Keratinocyte (primary cell): ENCODE measurements at regions not wholly inside any gene's neighbourhood (a gene's known extent, or its start where the extent isn't known, plus 50 kb on each side); places are given as distances from the start of the nearest gene placed in this dataset.

Experiments used
- DNase-seq: peaks from one replicate; pipeline ENCODE4 v3.0.0-alpha.2; 2011; ENCODE audit warnings: low read depth, missing footprints, low spot score
- FAIRE-seq: peaks from 2 replicates; lab custom pipeline; 2011; peaks lifted over from hg19 to GRCh38; lab: Jason Lieb, UNC
- H2AFZ ChIP-seq: 2 replicates; pipeline ENCODE4 v1.6.0; 2012; ENCODE audit warnings: low read length, control low read depth, inconsistent platforms; ENCODE audit not compliant: control insufficient read depth
- H3K27ac ChIP-seq: 2 replicates; pipeline ENCODE4 v1.5.1; 2011; ENCODE audit warnings: low read length; ENCODE audit not compliant: control insufficient read depth, insufficient read depth
- H3K27me3 ChIP-seq: 3 replicates; pipeline ENCODE4 v1.6.0; 2011; ENCODE audit warnings: low read length; ENCODE audit not compliant: control insufficient read depth, insufficient read depth; ENCODE audit errors: extremely low read depth
- H3K36me3 ChIP-seq, 2 experiments: 2 replicates in 1 of 2; 3 replicates in 1 of 2; pipeline ENCODE4 v1.5.1; 2011; ENCODE audit warnings: low read length in 2 of 2, mild to moderate bottlenecking in 1 of 2; ENCODE audit not compliant: control insufficient read depth in 2 of 2, insufficient read depth in 2 of 2; ENCODE audit errors: extremely low read depth in 1 of 2
- H3K4me1 ChIP-seq: 3 replicates; pipeline ENCODE4 v1.5.1; 2011; ENCODE audit warnings: low read length; ENCODE audit not compliant: control insufficient read depth, insufficient read depth; ENCODE audit errors: extremely low read depth
- H3K4me2 ChIP-seq: 3 replicates; pipeline ENCODE4 v1.6.0; 2011; ENCODE audit warnings: low read depth, low read length; ENCODE audit not compliant: control insufficient read depth, insufficient read depth; ENCODE audit errors: extremely low read depth
- H3K4me3 ChIP-seq, 3 experiments: fragments of 200-600 bp in 1 of 3; sonication (generic) in 1 of 3; 2 replicates in 2 of 3; 3 replicates in 1 of 3; pipeline ENCODE4 v1.5.1; 2011 to 2016; ENCODE audit warnings: low read length in 3 of 3, mild to moderate bottlenecking in 3 of 3, control low read depth in 2 of 3, inconsistent platforms in 1 of 3, low read depth in 1 of 3, mixed read lengths in 1 of 3, mixed run types in 1 of 3, moderate library complexity in 1 of 3; ENCODE audit not compliant: control insufficient read depth in 2 of 3, insufficient read depth in 2 of 3; ENCODE audit errors: extremely low read depth in 1 of 3
- H3K79me2 ChIP-seq: 2 replicates; pipeline ENCODE4 v1.6.0; 2012; ENCODE audit warnings: low read length; ENCODE audit not compliant: control insufficient read depth, insufficient read depth
- H3K9ac ChIP-seq: 3 replicates; pipeline ENCODE4 v1.6.0; 2011; ENCODE audit warnings: low read length; ENCODE audit not compliant: control insufficient read depth, insufficient read depth; ENCODE audit errors: extremely low read depth
- H3K9me1 ChIP-seq: 3 replicates; pipeline ENCODE4 v1.6.0; 2011; ENCODE audit warnings: low read length; ENCODE audit not compliant: control insufficient read depth, insufficient read depth; ENCODE audit errors: extremely low read depth
- H3K9me3 ChIP-seq: 2 replicates; pipeline ENCODE4 v1.5.1; 2012; ENCODE audit warnings: low read depth, low read length; ENCODE audit not compliant: control insufficient read depth
- H4K20me1 ChIP-seq: 3 replicates; pipeline ENCODE4 v1.6.0; 2011; ENCODE audit warnings: low read length; ENCODE audit not compliant: control insufficient read depth, insufficient read depth; ENCODE audit errors: extremely low read depth
- EZH2 ChIP-seq: IDR thresholded peaks from one replicate; pipeline ENCODE4 v1.6.1; 2012; ENCODE audit warnings: inconsistent platforms, mild to moderate bottlenecking, low read length, moderate library complexity
- dilution Hi-C: fragments of 300-500 bp; cut with MboI; formaldehyde crosslinking; loops from one replicate; pipeline ENCODE4 v1.7.0; 2020; ENCODE audit warnings: low sequenced_read_pairs; ENCODE audit not compliant: extremely low pct_ligation_motif_present
- TF ChIP-seq, protein P1 (sequence below), 3 experiments: IDR thresholded peaks in 1 of 3; conservative IDR thresholded peaks in 1 of 3; optimal IDR thresholded peaks in 1 of 3; 2 replicates in 2 of 3; 3 replicates in 1 of 3; pipeline versions ENCODE3 to v1.5.1; 2011; ENCODE audit warnings: low read length in 3 of 3, mild to moderate bottlenecking in 3 of 3, moderate library complexity in 2 of 3, control low read depth in 1 of 3, inconsistent platforms in 1 of 3; ENCODE audit not compliant: insufficient read depth in 2 of 3; ENCODE audit errors: extremely low read depth in 1 of 3

DNA sequence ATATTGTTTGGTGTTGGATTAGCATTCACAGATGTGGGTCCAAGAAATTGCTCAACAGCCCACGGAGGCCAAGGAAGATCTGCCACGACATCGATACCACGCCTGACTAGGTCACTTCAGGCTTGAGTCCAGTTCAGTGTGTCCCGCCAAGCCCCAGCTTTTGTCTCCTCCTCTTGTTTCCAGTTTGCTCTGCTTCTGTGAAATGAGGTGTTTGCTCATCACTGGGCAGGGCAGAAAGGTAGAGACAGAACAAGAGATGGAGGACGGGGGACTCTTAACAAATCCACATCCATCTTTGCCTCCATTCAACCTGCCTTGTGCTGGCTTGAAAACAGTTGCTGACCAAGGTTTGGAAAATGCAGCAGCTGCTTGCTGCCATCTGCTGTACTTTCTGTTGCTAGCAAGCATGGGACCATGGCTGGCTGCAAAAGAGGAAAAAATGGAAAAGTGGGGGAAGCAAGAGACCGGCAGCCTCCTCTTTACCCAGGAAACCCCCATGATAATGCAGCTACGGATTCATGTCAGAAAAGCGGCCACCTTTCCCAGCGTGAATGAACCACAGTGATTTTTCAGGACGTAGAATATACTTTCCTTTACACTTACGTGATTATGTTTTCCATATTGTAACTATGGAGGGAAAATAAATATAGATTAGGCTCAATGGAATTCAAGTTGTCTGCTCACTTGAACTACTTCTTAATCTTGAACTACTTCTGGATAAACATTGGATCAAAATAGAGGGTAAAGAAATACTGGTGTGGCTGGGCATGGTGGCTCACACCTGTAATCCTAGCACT lies 80.2 kb upstream of the GREM2 start:
- no peak overlapping the region for H3K4me3 ChIP-seq
- dilution Hi-C loops: no loop called here
- H3K4me1 ChIP-seq: no peaks in the 10 kb centered on the region
- H2AFZ ChIP-seq: no peak overlapping the region
- no peaks in the 10 kb centered on the region for H3K9me1 ChIP-seq
- H3K9me3 ChIP-seq: no peaks in the 10 kb centered on the region
- FAIRE-seq: no peak
- H3K4me2 ChIP-seq: no peak overlapping the region
- no peaks in the 10 kb centered on the region for H4K20me1 ChIP-seq
- TF ChIP-seq, protein P1, sequence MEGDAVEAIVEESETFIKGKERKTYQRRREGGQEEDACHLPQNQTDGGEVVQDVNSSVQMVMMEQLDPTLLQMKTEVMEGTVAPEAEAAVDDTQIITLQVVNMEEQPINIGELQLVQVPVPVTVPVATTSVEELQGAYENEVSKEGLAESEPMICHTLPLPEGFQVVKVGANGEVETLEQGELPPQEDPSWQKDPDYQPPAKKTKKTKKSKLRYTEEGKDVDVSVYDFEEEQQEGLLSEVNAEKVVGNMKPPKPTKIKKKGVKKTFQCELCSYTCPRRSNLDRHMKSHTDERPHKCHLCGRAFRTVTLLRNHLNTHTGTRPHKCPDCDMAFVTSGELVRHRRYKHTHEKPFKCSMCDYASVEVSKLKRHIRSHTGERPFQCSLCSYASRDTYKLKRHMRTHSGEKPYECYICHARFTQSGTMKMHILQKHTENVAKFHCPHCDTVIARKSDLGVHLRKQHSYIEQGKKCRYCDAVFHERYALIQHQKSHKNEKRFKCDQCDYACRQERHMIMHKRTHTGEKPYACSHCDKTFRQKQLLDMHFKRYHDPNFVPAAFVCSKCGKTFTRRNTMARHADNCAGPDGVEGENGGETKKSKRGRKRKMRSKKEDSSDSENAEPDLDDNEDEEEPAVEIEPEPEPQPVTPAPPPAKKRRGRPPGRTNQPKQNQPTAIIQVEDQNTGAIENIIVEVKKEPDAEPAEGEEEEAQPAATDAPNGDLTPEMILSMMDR (optimal IDR thresholded peaks at IDR 0.05 in 1 of 3, IDR thresholded peaks at IDR 0.05 in 1 of 3, conservative IDR thresholded peaks at IDR 0.05 in 1 of 3; ENCODE audit: extremely low read depth in 1 of 3, insufficient read depth in 2 of 3, low read length in 3 of 3): peak in 1 of 3 experiments; percentile 38
- TF ChIP-seq EZH2: no peak
- H3K27ac ChIP-seq: no peak overlapping the region
- no peaks in the 10 kb centered on the region for H3K36me3 ChIP-seq
- no peak for DNase-seq
- H3K9ac ChIP-seq: no peak overlapping the region
- no peaks in the 10 kb centered on the region for H3K27me3 ChIP-seq
- H3K79me2 ChIP-seq: no peaks in the 10 kb centered on the region

DNA sequence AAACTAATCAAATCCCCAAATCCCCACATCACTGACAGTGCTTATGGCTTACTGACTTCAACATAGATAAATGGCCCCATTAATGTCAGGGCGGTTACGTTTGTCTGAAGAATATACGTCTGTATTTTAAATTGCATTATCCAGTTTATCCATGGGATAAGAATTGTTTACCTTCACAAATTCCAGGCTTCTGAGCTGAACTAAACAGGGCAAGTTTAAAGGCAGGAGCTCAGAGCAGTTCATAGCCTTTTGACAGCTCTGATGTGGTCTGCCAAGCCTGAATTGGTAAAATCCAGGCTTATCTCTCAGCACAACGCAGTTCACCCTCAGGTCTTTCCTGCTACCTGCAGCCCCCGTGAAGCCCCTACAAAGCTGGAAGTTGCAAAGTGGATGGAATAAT lies 79.5 kb upstream of the GREM2 start:
- H3K27me3 ChIP-seq: no peaks in the 10 kb centered on the region
- H3K4me2 ChIP-seq: no peak overlapping the region
- no peak overlapping the region for H3K27ac ChIP-seq
- no peaks in the 10 kb centered on the region for H3K79me2 ChIP-seq
- no peaks in the 10 kb centered on the region for H3K4me1 ChIP-seq
- TF ChIP-seq, protein P1 (optimal IDR thresholded peaks at IDR 0.05 in 1 of 3, IDR thresholded peaks at IDR 0.05 in 1 of 3, conservative IDR thresholded peaks at IDR 0.05 in 1 of 3; ENCODE audit: extremely low read depth in 1 of 3, insufficient read depth in 2 of 3, low read length in 3 of 3): no peak
- no peak for TF ChIP-seq EZH2
- H3K4me3 ChIP-seq: no peak overlapping the region
- no peaks in the 10 kb centered on the region for H4K20me1 ChIP-seq
- no peaks in the 10 kb centered on the region for H3K36me3 ChIP-seq
- no peak overlapping the region for H2AFZ ChIP-seq
- no peak overlapping the region for H3K9ac ChIP-seq
- H3K9me3 ChIP-seq: no peaks in the 10 kb centered on the region
- H3K9me1 ChIP-seq: no peaks in the 10 kb centered on the region
- no peak for DNase-seq
- dilution Hi-C loops: no loop called here
- no peak for FAIRE-seq
